BJ (cell line): ENCODE measurements at regions not wholly inside any gene's neighbourhood (a gene's known extent, or its start where the extent isn't known, plus 50 kb on each side); places are given as distances from the start of the nearest gene placed in this dataset.
"Not testable (repeated sequence)": the region's sequence is repeated elsewhere in the genome, so short reads cannot be mapped to it uniquely, and the experiment has no call there.

Experiments
- CTCF ChIA-PET: fragments of 350-600 bp; formaldehyde crosslinking; extraction: SDS; loops from one replicate; lab custom pipeline; 2021; ENCODE audit warnings: antibody characterized with exemption, inconsistent platforms; lab: Yijun Ruan, JAX
- POLR2A ChIA-PET: fragments of 300-600 bp; sonication (Branson Sonifier 250); formaldehyde crosslinking; extraction: SDS; loops from one replicate; lab custom pipeline; 2021; ENCODE audit warnings: antibody characterized with exemption; lab: Charles Lee
- DNase-seq: peaks from one replicate; pipeline ENCODE4 v3.0.0-alpha.2; 2011; ENCODE audit warnings: low read depth
- H3K27me3 ChIP-seq: 2 replicates; pipeline ENCODE4 v1.6.0; 2011; ENCODE audit warnings: low read length; ENCODE audit not compliant: control insufficient read depth, insufficient read depth
- H3K36me3 ChIP-seq: 2 replicates; pipeline ENCODE4 v1.5.1; 2011; ENCODE audit warnings: low read length; ENCODE audit not compliant: control insufficient read depth, insufficient read depth
- H3K4me3 ChIP-seq: 2 replicates; pipeline ENCODE4 v1.5.1; 2011; ENCODE audit warnings: low read depth, mild to moderate bottlenecking, control low read depth, low read length
- TF ChIP-seq, protein P1 (sequence below): IDR thresholded peaks from 2 replicates; pipeline ENCODE4 v1.5.1; 2011; ENCODE audit warnings: low read depth, mild to moderate bottlenecking, control low read depth, inconsistent platforms, low read length, moderate library complexity; ENCODE audit not compliant: insufficient read depth

DNA sequence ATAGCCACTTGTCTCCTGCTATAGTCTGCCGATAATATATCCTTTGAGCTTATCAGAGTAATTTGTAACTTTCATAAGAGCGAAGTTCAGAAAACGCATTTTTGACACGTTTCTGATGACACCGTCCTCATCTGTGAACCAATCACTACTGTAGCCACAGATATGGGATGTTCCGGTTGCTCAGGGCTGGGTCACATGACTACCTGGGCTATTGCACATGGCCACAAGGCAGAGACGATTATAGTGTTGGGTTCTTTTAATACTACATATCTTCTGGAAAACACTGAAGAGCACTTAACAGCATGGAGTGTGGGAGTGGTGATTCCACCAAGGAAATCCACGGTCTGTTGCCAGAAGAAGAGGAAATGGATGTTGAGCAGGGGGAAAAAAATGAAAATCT, 115.0 kb upstream of the ADRA1B start:
- Histone ChIP-seq H3K4me3 (no peak overlapping the region), H3K27me3 (no peaks in the 10 kb centered on the region), H3K36me3 (no peaks in the 10 kb centered on the region)
- CTCF ChIA-PET: interaction anchor here (0.6 kb wide), 1 partner anchor 10 kb away, joined by 3 read pairs; no protein-coding TSS in a partner anchor
- POLR2A ChIA-PET: no interaction called here
- DNase-seq: no peak
- TF ChIP-seq, protein P1, sequence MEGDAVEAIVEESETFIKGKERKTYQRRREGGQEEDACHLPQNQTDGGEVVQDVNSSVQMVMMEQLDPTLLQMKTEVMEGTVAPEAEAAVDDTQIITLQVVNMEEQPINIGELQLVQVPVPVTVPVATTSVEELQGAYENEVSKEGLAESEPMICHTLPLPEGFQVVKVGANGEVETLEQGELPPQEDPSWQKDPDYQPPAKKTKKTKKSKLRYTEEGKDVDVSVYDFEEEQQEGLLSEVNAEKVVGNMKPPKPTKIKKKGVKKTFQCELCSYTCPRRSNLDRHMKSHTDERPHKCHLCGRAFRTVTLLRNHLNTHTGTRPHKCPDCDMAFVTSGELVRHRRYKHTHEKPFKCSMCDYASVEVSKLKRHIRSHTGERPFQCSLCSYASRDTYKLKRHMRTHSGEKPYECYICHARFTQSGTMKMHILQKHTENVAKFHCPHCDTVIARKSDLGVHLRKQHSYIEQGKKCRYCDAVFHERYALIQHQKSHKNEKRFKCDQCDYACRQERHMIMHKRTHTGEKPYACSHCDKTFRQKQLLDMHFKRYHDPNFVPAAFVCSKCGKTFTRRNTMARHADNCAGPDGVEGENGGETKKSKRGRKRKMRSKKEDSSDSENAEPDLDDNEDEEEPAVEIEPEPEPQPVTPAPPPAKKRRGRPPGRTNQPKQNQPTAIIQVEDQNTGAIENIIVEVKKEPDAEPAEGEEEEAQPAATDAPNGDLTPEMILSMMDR: no peak

DNA sequence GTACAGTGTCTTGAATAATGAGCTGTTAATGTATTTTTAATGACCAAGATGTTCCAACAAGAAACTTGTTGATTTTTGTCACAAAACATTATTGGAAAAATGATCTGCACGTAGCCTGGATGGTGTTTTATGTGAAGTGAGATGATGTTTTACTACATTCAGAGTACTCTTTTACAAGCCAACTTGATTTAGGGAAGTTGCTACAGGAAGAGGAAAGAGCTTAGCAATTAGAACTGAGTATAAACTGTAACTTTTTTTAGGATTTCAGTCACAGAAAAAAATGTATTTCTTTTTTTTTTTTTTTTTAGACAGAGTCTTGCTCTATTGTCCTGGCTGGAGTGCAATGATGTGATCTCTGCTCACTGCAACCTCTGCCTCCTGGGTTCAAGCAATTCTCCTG, 113.6 kb upstream of the ADRA1B start:
- Histone ChIP-seq H3K36me3 (no peaks in the 10 kb centered on the region), H3K27me3 (no peaks in the 10 kb centered on the region), H3K4me3 (no peak overlapping the region)
- CTCF ChIA-PET: interaction anchor here (1.2 kb wide), 1 partner anchor 12 kb away, joined by 3 read pairs; no protein-coding TSS in a partner anchor
- TF ChIP-seq, protein P1: no peak
- no peak for DNase-seq
- POLR2A ChIA-PET: no interaction called here

DNA sequence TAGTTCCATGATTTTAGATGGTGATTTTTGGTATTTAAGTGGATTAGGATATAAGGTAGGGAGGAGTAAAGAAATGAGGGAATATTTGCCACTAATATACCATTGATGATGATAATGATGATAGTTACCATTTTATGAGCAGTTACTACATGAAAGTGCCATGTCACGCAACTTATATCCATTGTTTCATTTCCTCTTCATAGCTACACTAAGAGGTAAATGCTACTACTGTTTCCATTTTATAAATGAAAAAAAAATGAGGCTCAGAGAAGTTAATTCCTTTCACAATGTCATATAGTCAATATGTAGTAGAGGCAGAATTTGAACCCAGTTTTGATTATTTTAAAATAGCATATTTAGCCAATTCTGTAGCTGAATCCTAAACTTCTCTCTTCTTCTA, 112.2 kb upstream of the ADRA1B start:
- H3K27me3 ChIP-seq: no peaks in the 10 kb centered on the region
- TF ChIP-seq, protein P1: no peak
- CTCF ChIA-PET: interaction anchor here (0.6 to 0.8 kb wide), 3 partner anchors 20 to 538 kb away, joined by 3 read pairs; no protein-coding TSS in a partner anchor
- POLR2A ChIA-PET: no interaction called here
- no peak for DNase-seq
- no peak overlapping the region for H3K4me3 ChIP-seq
- no peaks in the 10 kb centered on the region for H3K36me3 ChIP-seq

DNA sequence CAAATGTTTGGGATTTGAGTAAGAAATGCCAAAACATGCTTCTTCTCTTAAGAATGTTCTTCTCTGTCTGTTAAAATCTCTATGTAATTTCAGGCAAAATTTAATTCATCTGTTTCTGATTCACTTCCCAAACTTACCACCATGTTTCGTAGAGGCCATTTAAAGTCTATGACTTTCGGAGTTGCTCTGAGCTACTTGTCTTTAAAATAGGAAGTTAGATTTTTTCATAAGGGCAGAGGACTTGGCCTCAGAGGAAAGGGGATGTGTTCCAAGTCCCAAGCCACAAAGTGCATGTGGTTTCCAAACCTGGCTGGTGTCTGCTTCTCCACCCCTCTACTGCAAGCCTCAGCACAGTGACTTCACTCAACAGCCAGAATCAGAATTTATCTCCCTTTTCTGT, 111.3 kb upstream of the ADRA1B start:
- DNase-seq: peak; percentile 58
- TF ChIP-seq, protein P1: no peak
- H3K27me3 ChIP-seq: no peaks in the 10 kb centered on the region
- H3K36me3 ChIP-seq: no peaks in the 10 kb centered on the region
- no peak overlapping the region for H3K4me3 ChIP-seq
- ChIA-PET CTCF (no interaction called here), POLR2A (no interaction called here)

DNA sequence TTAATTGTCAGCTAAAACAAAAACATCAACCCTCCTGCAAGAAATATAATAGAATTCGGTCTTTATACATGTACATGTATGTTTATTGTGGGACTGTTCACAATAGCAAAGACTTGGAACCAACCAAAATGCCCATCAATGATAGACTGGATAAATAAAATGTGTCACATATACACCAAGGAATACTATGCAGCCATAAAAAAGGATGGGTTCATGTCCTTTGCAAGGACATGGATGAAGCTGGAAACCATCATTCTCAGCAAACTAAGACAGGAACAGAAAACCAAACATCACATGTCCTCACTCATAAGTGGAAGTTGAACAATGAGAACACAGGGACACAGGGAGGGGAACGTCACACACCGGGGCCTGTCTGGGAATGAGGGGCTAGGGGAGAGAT, 109.1 kb upstream of the ADRA1B start:
- H3K4me3 ChIP-seq, DNase-seq, CTCF ChIA-PET, H3K27me3 ChIP-seq, H3K36me3 ChIP-seq: not testable (repeated sequence)
- POLR2A ChIA-PET: interaction anchor here (0.6 kb wide), 1 partner anchor 592 kb away, joined by 3 read pairs; no protein-coding TSS in a partner anchor

DNA sequence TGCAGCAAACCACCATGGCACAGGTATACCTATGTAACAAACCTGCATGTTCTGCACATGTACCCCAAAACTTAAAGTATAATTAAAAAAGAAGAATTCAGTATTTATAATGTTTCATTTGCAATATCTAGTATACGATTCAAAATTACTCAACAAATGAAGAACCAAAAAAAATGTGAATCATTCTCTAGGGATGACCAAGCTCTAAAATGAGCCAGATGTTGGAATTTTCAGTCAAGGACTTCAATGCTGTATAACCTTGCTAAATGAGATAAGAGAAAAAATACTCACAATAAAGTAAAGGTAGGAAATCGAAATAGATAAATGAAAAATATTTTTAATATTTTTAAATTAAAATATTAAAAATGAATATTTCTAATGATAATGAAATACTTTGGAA, 108.7 kb upstream of the ADRA1B start:
- CTCF ChIA-PET: no interaction called here
- no peaks in the 10 kb centered on the region for H3K36me3 ChIP-seq
- POLR2A ChIA-PET: interaction anchor here (0.6 kb wide), 1 partner anchor 592 kb away, joined by 3 read pairs; no protein-coding TSS in a partner anchor
- H3K4me3 ChIP-seq: no peak overlapping the region
- no peak for DNase-seq
- no peaks in the 10 kb centered on the region for H3K27me3 ChIP-seq
- TF ChIP-seq, protein P1: no peak
